ENCODE measurements at regions not wholly inside any gene's neighbourhood (a gene's known extent, or its start where the extent isn't known, plus 50 kb on each side); places are given as distances from the start of the nearest gene placed in this dataset.

DNA sequence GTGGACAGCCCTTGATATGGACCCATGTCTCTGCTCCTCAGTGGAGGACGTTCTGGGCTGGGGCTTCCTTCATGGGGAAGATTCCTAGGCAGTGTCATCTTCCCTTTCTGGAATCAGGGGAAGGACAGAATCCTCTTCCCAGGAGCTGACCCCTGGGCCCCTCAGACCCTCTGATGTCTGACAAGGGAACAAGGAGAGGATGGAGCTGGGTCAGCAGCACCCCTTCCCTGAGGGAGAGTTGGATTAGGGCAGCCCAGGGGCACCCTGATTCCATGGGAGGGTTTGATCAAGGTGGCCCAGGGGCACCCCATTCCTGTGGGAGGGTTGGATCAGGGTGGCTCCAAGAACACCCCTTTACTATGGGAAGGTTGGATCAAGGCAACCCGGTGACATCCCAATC, 86.5 kb downstream of the ACKR3 start:
- Histone ChIP-seq H3K36me3 (ENCODE audit: control insufficient read depth in 2 of 4, insufficient read depth in 4 of 4, low read length in 3 of 4) (no peaks in the 10 kb centered on the region), H2AK5ac (ENCODE audit: low read depth, low read length) (no peak overlapping the region), H3K23ac (ENCODE audit: insufficient read length) (no peak overlapping the region), H3K4me1 (replicated peaks in 1 of 4; ENCODE audit: control insufficient read depth in 3 of 4, insufficient read depth in 4 of 4, low read length in 3 of 4) (peaks cover 2 to 7% (median 3%) of the 10 kb centered on the region in 4 experiments; a peak in 6 of 7 replicates), H2AFZ (ENCODE audit: low read length) (no peak overlapping the region), H3K56ac (replicated peaks; ENCODE audit: insufficient read length, low read depth, low read length) (no peak overlapping the region), H4K20me1 (replicated peaks in 1 of 2; ENCODE audit: control insufficient read depth in 1 of 2, insufficient read depth in 2 of 2, low read length in 2 of 2) (no peaks in the 10 kb centered on the region), H3K9me3 (ENCODE audit: insufficient read depth in 2 of 2, low read depth in 1 of 2, low read length in 1 of 2) (no peaks in the 10 kb centered on the region), H3K27ac (ENCODE audit: low read depth, low read length) (no peak overlapping the region), H3K9ac (replicated peaks in 1 of 4; ENCODE audit: extremely low read depth in 1 of 4, low read depth in 3 of 4, low read length in 3 of 4) (no peak overlapping the region), H4K91ac (replicated peaks; ENCODE audit: insufficient read length, low read length) (no peak overlapping the region), H2BK15ac (ENCODE audit: low read length) (no peak overlapping the region), H3K14ac (ENCODE audit: insufficient read length) (no peak overlapping the region), H3K79me2 (ENCODE audit: control insufficient read depth in 1 of 2, insufficient read depth in 2 of 2, low read length in 2 of 2) (no peaks in the 10 kb centered on the region), H2BK5ac (ENCODE audit: low read depth, low read length) (no peak overlapping the region), H2BK120ac (replicated peaks; ENCODE audit: low read depth, low read length) (no peak overlapping the region), H3K4ac (replicated peaks; ENCODE audit: insufficient read length, low read depth, low read length) (no peak overlapping the region), H4K8ac (ENCODE audit: extremely low read depth, insufficient read depth, low read length) (no peak overlapping the region), H2BK20ac (ENCODE audit: low read length) (no peak overlapping the region), H3K23me2 (ENCODE audit: low read depth, low read length) (no peaks in the 10 kb centered on the region), H3K4me3 (ENCODE audit: extremely low read depth in 1 of 4, insufficient read depth in 2 of 4, low read depth in 3 of 4, low read length in 4 of 4) (no peak overlapping the region), H3K18ac (ENCODE audit: extremely low read depth, low read length) (no peak overlapping the region), H4K5ac (ENCODE audit: insufficient read length, low read depth, low read length) (no peak overlapping the region), H3K27me3 (replicated peaks in 1 of 4; ENCODE audit: control insufficient read depth in 3 of 4, extremely low read depth in 1 of 4, insufficient read depth in 3 of 4, low read length in 3 of 4) (no peaks in the 10 kb centered on the region), H3K4me2 (ENCODE audit: insufficient read depth in 1 of 2, low read depth in 2 of 2, low read length in 2 of 2) (no peak overlapping the region), H3K79me1 (ENCODE audit: low read depth, low read length) (no peaks in the 10 kb centered on the region), H2BK12ac (ENCODE audit: low read depth, low read length) (no peak overlapping the region)
- DNase-seq (ENCODE audit: low read depth in 1 of 2, low spot score in 2 of 2) (peak in 1 of 2 experiments; percentile 16), FAIRE-seq (no peak)
- ChIA-PET POLR2A (ENCODE audit: partially characterized antibody) (no interaction called here), CTCF (ENCODE audit: partially characterized antibody) (no interaction called here)
- WGBS, 2 experiments (ENCODE audit: extremely low coverage in 1 of 2, insufficient coverage in 1 of 2, insufficient read length in 1 of 2, insufficient replicate concordance in 2 of 2, low coverage in 1 of 2, low lambda C conversion rate in 2 of 2, missing lambda C conversion rate in 1 of 2) = 81% methylated on average over 2 of the region's 2 CpGs; no CpG with 5 or more reads in 1 of the 2 experiments
- TF ChIP-seq BCL11A (IDR thresholded peaks at IDR 0.05; ENCODE audit: low read depth in 2 of 2, low read length in 2 of 2) (no peak), JUND (IDR thresholded peaks at IDR 0.05; ENCODE audit: low read length) (no peak), SP1 (IDR thresholded peaks at IDR 0.05; ENCODE audit: low read depth, low read length) (no peak), EP300 (IDR thresholded peaks at IDR 0.05; ENCODE audit: borderline replicate concordance in 1 of 2, low read depth in 2 of 2, low read length in 2 of 2) (no peak), RNF2 (IDR thresholded peaks at IDR 0.05; ENCODE audit: borderline replicate concordance, low read depth, low read length, missing control alignments, poor library complexity, severe bottlenecking) (no peak), MAFK (IDR thresholded peaks at IDR 0.05; ENCODE audit: low read depth, low read length) (no peak), SIX5 (IDR thresholded peaks at IDR 0.05; ENCODE audit: low read depth, low read length) (no peak), FOSL1 (IDR thresholded peaks at IDR 0.05; ENCODE audit: insufficient read depth, low read depth, low read length) (no peak), TBP (IDR thresholded peaks at IDR 0.05; ENCODE audit: low read depth, low read length) (no peak)
- TF ChIP-seq, protein P1, sequence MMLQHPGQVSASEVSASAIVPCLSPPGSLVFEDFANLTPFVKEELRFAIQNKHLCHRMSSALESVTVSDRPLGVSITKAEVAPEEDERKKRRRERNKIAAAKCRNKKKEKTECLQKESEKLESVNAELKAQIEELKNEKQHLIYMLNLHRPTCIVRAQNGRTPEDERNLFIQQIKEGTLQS (IDR thresholded peaks at IDR 0.05; ENCODE audit: insufficient read depth, low read depth, low read length) = no peak

All from H1 (cell line).